ENCODE measurements at regions not wholly inside any gene's neighbourhood (a gene's known extent, or its start where the extent isn't known, plus 50 kb on each side); places are given as distances from the start of the nearest gene placed in this dataset.

- Histone ChIP-seq H3K36me3 (replicated peaks in 1 of 2; ENCODE audit: control extremely low read depth in 1 of 2, control insufficient read depth in 1 of 2, extremely low read depth in 1 of 2, insufficient read depth in 2 of 2, low read length in 1 of 2) (no peaks in the 10 kb centered on the region), H3K4me3 (ENCODE audit: control extremely low read depth in 1 of 5, extremely low read depth in 1 of 5, insufficient read depth in 1 of 5, low read depth in 2 of 5, low read length in 4 of 5) (no peak overlapping the region), H3K9me3 (ENCODE audit: control extremely low read depth in 1 of 3, control insufficient read depth in 2 of 3, insufficient read depth in 1 of 3, low read length in 2 of 3) (peaks cover 0 to 15% (median 0%) of the 10 kb centered on the region in 3 donors), H3K9ac (ENCODE audit: low read length) (no peak overlapping the region), H3K27ac (ENCODE audit: low read length in 2 of 2) (no peak overlapping the region), H2AFZ (ENCODE audit: insufficient read depth, low read depth, low read length, poor library complexity, severe bottlenecking) (no peak overlapping the region), H3K79me2 (ENCODE audit: control insufficient read depth, insufficient read depth, low read length) (no peaks in the 10 kb centered on the region), H3K27me3 (replicated peaks in 1 of 4; ENCODE audit: control extremely low read depth in 1 of 4, control insufficient read depth in 3 of 4, insufficient read depth in 4 of 4, low read length in 3 of 4) (no peaks in the 10 kb centered on the region), H3K4me1 (ENCODE audit: control insufficient read depth in 2 of 2, insufficient read depth in 2 of 2, low read length in 2 of 2) (no peaks in the 10 kb centered on the region), H4K20me1 (ENCODE audit: control insufficient read depth, insufficient read depth, low read length, poor library complexity, severe bottlenecking) (no peaks in the 10 kb centered on the region), H3K4me2 (replicated peaks; ENCODE audit: low read depth, low read length, poor library complexity, severe bottlenecking) (no peak overlapping the region)
- no peak overlapping the region for H3K27ac Mint-ChIP-seq
- intact Hi-C loops (cut with micrococcal nuclease) = no loop called here
- ATAC-seq (ENCODE audit: low read depth) (no peak), DNase-seq (no peak)
- CTCF ChIA-PET = no interaction called here
- H3K9me3 Mint-ChIP-seq (ENCODE audit: insufficient read depth) = peaks cover 3% of the 10 kb centered on the region
- 94% methylated on average over 7 of the region's 7 CpGs for WGBS (ENCODE audit: insufficient coverage)
- H3K4me1 Mint-ChIP-seq = no peaks in the 10 kb centered on the region
- H3K27me3 Mint-ChIP-seq = no peaks in the 10 kb centered on the region
- H3K4me3 Mint-ChIP-seq = no peak overlapping the region
- TF ChIP-seq CTCF (IDR thresholded peaks at IDR 0.05) = no peak
- TF ChIP-seq EZH2 (IDR thresholded peaks at IDR 0.05; ENCODE audit: borderline replicate concordance, insufficient read depth, low read depth, low read length, poor library complexity, severe bottlenecking) = no peak
- POLR2A ChIA-PET = no interaction called here
Observed at GRCh38 chr2:14746133-14746532, 113.6 kb downstream of the LRATD1 start.

GRCh38 chr2:14747447-14747846 lies 114.9 kb downstream of the LRATD1 start:
- no peak for DNase-seq
- Mint-ChIP-seq H3K4me3 (no peak overlapping the region), H3K27me3 (no peaks in the 10 kb centered on the region), H3K27ac (no peak overlapping the region), H3K9me3 (ENCODE audit: insufficient read depth) (peaks cover 3% of the 10 kb centered on the region), H3K4me1 (no peaks in the 10 kb centered on the region)
- H3K9ac ChIP-seq (ENCODE audit: low read length) = no peak overlapping the region
- H4K20me1 ChIP-seq (ENCODE audit: control insufficient read depth, insufficient read depth, low read length, poor library complexity, severe bottlenecking) = no peaks in the 10 kb centered on the region
- H3K9me3 ChIP-seq (ENCODE audit: control extremely low read depth in 1 of 3, control insufficient read depth in 2 of 3, insufficient read depth in 1 of 3, low read length in 2 of 3) = peaks cover 0 to 15% (median 0%) of the 10 kb centered on the region in 3 donors
- H3K4me2 ChIP-seq (replicated peaks; ENCODE audit: low read depth, low read length, poor library complexity, severe bottlenecking) = no peak overlapping the region
- ChIA-PET CTCF (no interaction called here), POLR2A (no interaction called here)
- no peaks in the 10 kb centered on the region for H3K79me2 ChIP-seq (ENCODE audit: control insufficient read depth, insufficient read depth, low read length)
- intact Hi-C loops (cut with micrococcal nuclease) = no loop called here
- 92% methylated on average over 2 of the region's 5 CpGs for WGBS (ENCODE audit: insufficient coverage)
- H2AFZ ChIP-seq (ENCODE audit: insufficient read depth, low read depth, low read length, poor library complexity, severe bottlenecking) = no peak overlapping the region
- no peak for ATAC-seq (ENCODE audit: low read depth)
- TF ChIP-seq EZH2 (IDR thresholded peaks at IDR 0.05; ENCODE audit: borderline replicate concordance, insufficient read depth, low read depth, low read length, poor library complexity, severe bottlenecking) (no peak), CTCF (IDR thresholded peaks at IDR 0.05) (no peak)
- no peak overlapping the region for H3K27ac ChIP-seq (ENCODE audit: low read length in 2 of 2)
- no peaks in the 10 kb centered on the region for H3K4me1 ChIP-seq (ENCODE audit: control insufficient read depth in 2 of 2, insufficient read depth in 2 of 2, low read length in 2 of 2)
- H3K36me3 ChIP-seq (replicated peaks in 1 of 2; ENCODE audit: control extremely low read depth in 1 of 2, control insufficient read depth in 1 of 2, extremely low read depth in 1 of 2, insufficient read depth in 2 of 2, low read length in 1 of 2) = no peaks in the 10 kb centered on the region
- H3K4me3 ChIP-seq (ENCODE audit: control extremely low read depth in 1 of 5, extremely low read depth in 1 of 5, insufficient read depth in 1 of 5, low read depth in 2 of 5, low read length in 4 of 5) = no peak overlapping the region
- no peaks in the 10 kb centered on the region for H3K27me3 ChIP-seq (replicated peaks in 1 of 4; ENCODE audit: control extremely low read depth in 1 of 4, control insufficient read depth in 3 of 4, insufficient read depth in 4 of 4, low read length in 3 of 4)

All from B cell (primary cell).